ENCODE measurements at regions not wholly inside any gene's neighbourhood (a gene's known extent, or its start where the extent isn't known, plus 50 kb on each side); places are given as distances from the start of the nearest gene placed in this dataset.

GRCh38 chr13:67854990-67855389 is 624.9 kb upstream of the PCDH9 start:
- no peak for TF ChIP-seq CTCF (IDR thresholded peaks at IDR 0.05; ENCODE audit: low read depth, low read length)
- DNase-seq (ENCODE audit: extremely low read depth, low read depth), result no peak

GRCh38 chr13:67844574-67844973 is 614.4 kb upstream of the PCDH9 start:
- no peak for TF ChIP-seq CTCF (IDR thresholded peaks at IDR 0.05; ENCODE audit: low read depth, low read length)
- no peak for DNase-seq (ENCODE audit: extremely low read depth, low read depth)

GRCh38 chr13:67841071-67841470 is 610.9 kb upstream of the PCDH9 start:
- DNase-seq (ENCODE audit: extremely low read depth, low read depth), result no peak
- no peak for TF ChIP-seq CTCF (IDR thresholded peaks at IDR 0.05; ENCODE audit: low read depth, low read length)

GRCh38 chr13:67833564-67833963 is 603.4 kb upstream of the PCDH9 start:
- no peak for DNase-seq (ENCODE audit: extremely low read depth, low read depth)

GRCh38 chr13:67829641-67830040 is 599.5 kb upstream of the PCDH9 start:
- no peak for TF ChIP-seq CTCF (IDR thresholded peaks at IDR 0.05; ENCODE audit: low read depth, low read length)
- DNase-seq (ENCODE audit: extremely low read depth, low read depth), result no peak

More at GRCh38 chr13:67833564-67833963, 603.4 kb upstream of the PCDH9 start:
- TF ChIP-seq CTCF (IDR thresholded peaks at IDR 0.05; ENCODE audit: low read depth, low read length), result no peak

GRCh38 chr13:67827992-67828391 is 597.9 kb upstream of the PCDH9 start:
- no peak for DNase-seq (ENCODE audit: extremely low read depth, low read depth)
- TF ChIP-seq CTCF (IDR thresholded peaks at IDR 0.05; ENCODE audit: low read depth, low read length), result no peak

GRCh38 chr13:67821606-67822005 is 591.5 kb upstream of the PCDH9 start:
- DNase-seq (ENCODE audit: extremely low read depth, low read depth), result no peak
- TF ChIP-seq CTCF (IDR thresholded peaks at IDR 0.05; ENCODE audit: low read depth, low read length), result no peak
